Peyer's patch (tissue), 4 donors: ENCODE measurements at regions not wholly inside any gene's neighbourhood (a gene's known extent, or its start where the extent isn't known, plus 50 kb on each side); places are given as distances from the start of the nearest gene placed in this dataset.

Experiments
- DNase-seq, 3 donors: peaks; one replicate each; pipeline ENCODE4 v3.0.0-alpha.2; 2017 to 2019
- H3K27ac ChIP-seq, 4 donors: fragments of 200-600 bp; sonication (generic); one replicate each; pipeline ENCODE4 v1.5.1; 2016 to 2019
- H3K27me3 ChIP-seq, 2 donors: fragments of 200-600 bp; sonication (generic); one replicate each; pipeline ENCODE4 v1.5.1; 2019
- H3K36me3 ChIP-seq, 3 donors: fragments of 200-600 bp; sonication (generic); one replicate each; pipeline ENCODE4 v1.5.1; 2016 to 2019
- H3K4me1 ChIP-seq, 4 donors: fragments of 200-600 bp; sonication (generic); one replicate each; pipeline ENCODE4 v1.5.1; 2016 to 2019
- H3K4me3 ChIP-seq, 4 donors: fragments of 200-600 bp; sonication (generic); 1 replicate in 3 of 4; 2 replicates in 1 of 4; pipeline ENCODE4 v1.5.1; 2016 to 2019; ENCODE audit warnings: mild to moderate bottlenecking in 1 of 4
- H3K9me3 ChIP-seq, 4 donors: fragments of 200-600 bp; sonication (generic); one replicate each; pipeline ENCODE4 v1.5.1; 2016 to 2019; ENCODE audit warnings: mild to moderate bottlenecking in 1 of 4
- POLR2A ChIP-seq, 2 donors: fragments of 450-650 bp; IDR thresholded peaks; one replicate each; pipeline ENCODE4 v1.5.1; 2017; ENCODE audit warnings: antibody characterized with exemption in 2 of 2, mild to moderate bottlenecking in 2 of 2, moderate library complexity in 2 of 2
- TF ChIP-seq, protein P1 (sequence below), 6 experiments: fragments of 450-650 bp in 4 of 6; fragments of 200-600 bp in 2 of 6; sonication (generic) in 1 of 6; IDR thresholded peaks; one replicate each; pipeline ENCODE4 v1.5.1; 2017 to 2019; ENCODE audit warnings: antibody characterized with exemption in 6 of 6, mild to moderate bottlenecking in 3 of 6, moderate library complexity in 1 of 6

GRCh38 chr20:60628749-60629148, 623.3 kb upstream of the CDH4 start:
- Histone ChIP-seq H3K36me3 (no peaks in the 10 kb centered on the region), H3K9me3 (no peaks in the 10 kb centered on the region), H3K27me3 (no peaks in the 10 kb centered on the region), H3K4me3 (no peak overlapping the region), H3K4me1 (no peaks in the 10 kb centered on the region), H3K27ac (no peak overlapping the region)
- no peak for TF ChIP-seq POLR2A (IDR thresholded peaks at IDR 0.05)
- TF ChIP-seq, protein P1, sequence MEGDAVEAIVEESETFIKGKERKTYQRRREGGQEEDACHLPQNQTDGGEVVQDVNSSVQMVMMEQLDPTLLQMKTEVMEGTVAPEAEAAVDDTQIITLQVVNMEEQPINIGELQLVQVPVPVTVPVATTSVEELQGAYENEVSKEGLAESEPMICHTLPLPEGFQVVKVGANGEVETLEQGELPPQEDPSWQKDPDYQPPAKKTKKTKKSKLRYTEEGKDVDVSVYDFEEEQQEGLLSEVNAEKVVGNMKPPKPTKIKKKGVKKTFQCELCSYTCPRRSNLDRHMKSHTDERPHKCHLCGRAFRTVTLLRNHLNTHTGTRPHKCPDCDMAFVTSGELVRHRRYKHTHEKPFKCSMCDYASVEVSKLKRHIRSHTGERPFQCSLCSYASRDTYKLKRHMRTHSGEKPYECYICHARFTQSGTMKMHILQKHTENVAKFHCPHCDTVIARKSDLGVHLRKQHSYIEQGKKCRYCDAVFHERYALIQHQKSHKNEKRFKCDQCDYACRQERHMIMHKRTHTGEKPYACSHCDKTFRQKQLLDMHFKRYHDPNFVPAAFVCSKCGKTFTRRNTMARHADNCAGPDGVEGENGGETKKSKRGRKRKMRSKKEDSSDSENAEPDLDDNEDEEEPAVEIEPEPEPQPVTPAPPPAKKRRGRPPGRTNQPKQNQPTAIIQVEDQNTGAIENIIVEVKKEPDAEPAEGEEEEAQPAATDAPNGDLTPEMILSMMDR (IDR thresholded peaks at IDR 0.05), result no peak
- DNase-seq, result no peak

DNA sequence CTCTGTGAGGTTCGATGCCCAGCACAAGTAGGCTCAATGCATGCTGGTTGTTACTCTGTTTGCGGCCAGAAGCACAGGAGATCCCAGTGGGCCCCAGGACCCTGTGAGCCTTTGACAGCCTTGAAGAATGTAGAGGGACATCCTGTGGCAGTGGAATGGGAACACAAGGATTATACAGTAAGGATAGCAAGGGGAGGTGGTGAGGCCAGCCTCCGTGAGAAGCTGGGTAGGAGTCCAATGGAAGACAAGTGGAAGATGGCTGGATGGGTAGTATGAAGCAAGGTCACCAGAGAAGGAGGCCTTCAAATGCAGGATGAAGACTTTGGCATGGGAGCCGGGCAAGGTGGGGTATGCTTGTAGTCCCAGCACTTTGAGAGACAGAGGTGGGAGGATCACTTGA, 622.9 kb upstream of the CDH4 start:
- Histone ChIP-seq H3K4me3 (no peak overlapping the region), H3K27ac (no peak overlapping the region), H3K4me1 (no peaks in the 10 kb centered on the region), H3K9me3 (no peaks in the 10 kb centered on the region), H3K27me3 (no peaks in the 10 kb centered on the region), H3K36me3 (no peaks in the 10 kb centered on the region)
- DNase-seq, result no peak
- TF ChIP-seq, protein P1 (IDR thresholded peaks at IDR 0.05), result no peak
- no peak for TF ChIP-seq POLR2A (IDR thresholded peaks at IDR 0.05)

DNA sequence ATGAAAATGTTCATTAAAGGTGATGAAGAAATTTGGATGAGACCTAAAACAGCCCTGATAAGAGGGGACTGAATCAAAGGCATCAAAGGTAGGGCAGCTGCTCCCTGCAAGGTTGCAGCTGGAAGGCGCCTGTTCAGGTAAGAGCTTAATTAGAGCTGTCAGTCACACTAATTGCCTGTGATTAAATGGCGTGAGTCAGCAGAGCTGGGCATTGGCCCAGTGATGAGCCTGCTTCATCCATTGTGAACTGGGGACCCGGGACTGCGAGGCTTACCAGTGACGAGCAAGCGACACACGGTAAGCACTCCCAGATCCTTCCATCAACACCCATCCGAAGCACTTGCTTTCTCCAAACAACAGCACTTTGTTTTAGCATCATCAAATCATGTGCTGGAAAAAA, 621.5 kb upstream of the CDH4 start:
- TF ChIP-seq, protein P1 (IDR thresholded peaks at IDR 0.05), result no peak
- TF ChIP-seq POLR2A (IDR thresholded peaks at IDR 0.05), result no peak
- H3K36me3 ChIP-seq, result no peaks in the 10 kb centered on the region

DNA sequence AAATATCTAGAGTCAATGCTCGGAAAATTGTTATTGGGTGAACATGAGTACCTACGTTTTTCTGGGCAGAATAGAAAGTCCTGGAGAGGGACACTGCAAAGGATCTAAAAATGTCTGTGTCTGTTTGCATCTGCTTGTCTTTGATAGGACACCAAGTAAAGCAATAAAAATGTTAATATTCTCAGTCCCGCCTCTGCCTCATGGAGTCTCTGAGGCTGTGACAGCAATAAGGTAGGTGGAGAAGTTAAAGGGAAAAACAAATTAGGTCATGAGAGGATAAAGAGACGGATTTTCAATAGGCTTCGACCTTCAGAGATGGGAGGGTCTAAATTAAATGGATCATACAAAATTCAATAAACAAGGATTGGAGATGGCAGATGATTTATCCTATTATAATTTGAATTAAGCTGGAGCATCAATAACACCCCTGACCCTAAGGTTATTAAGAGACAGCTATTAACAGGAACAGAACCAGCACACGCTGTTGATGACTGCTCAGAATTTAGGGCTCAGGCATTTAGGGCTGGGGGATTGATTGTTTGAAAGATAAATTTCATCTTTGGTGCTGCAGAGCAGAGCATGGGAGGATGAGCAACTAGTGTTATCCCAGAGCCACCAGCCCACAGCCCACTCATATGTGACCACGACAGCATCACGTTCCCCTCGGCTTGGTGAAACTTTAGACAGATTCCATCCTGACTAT, 620.3 kb upstream of the CDH4 start:
- Histone ChIP-seq H3K4me3 (no peak overlapping the region), H3K27ac (no peak overlapping the region), H3K4me1 (no peaks in the 10 kb centered on the region), H3K27me3 (no peaks in the 10 kb centered on the region), H3K36me3 (no peaks in the 10 kb centered on the region), H3K9me3 (no peaks in the 10 kb centered on the region)
- DNase-seq, result no peak
- no peak for TF ChIP-seq POLR2A (IDR thresholded peaks at IDR 0.05)
- TF ChIP-seq, protein P1 (IDR thresholded peaks at IDR 0.05), result no peak

More for the DNA sequence above, 621.5 kb upstream of the CDH4 start:
- Histone ChIP-seq H3K4me1 (no peaks in the 10 kb centered on the region), H3K27ac (no peak overlapping the region), H3K9me3 (no peaks in the 10 kb centered on the region), H3K4me3 (no peak overlapping the region), H3K27me3 (no peaks in the 10 kb centered on the region)
- DNase-seq, result no peak

DNA sequence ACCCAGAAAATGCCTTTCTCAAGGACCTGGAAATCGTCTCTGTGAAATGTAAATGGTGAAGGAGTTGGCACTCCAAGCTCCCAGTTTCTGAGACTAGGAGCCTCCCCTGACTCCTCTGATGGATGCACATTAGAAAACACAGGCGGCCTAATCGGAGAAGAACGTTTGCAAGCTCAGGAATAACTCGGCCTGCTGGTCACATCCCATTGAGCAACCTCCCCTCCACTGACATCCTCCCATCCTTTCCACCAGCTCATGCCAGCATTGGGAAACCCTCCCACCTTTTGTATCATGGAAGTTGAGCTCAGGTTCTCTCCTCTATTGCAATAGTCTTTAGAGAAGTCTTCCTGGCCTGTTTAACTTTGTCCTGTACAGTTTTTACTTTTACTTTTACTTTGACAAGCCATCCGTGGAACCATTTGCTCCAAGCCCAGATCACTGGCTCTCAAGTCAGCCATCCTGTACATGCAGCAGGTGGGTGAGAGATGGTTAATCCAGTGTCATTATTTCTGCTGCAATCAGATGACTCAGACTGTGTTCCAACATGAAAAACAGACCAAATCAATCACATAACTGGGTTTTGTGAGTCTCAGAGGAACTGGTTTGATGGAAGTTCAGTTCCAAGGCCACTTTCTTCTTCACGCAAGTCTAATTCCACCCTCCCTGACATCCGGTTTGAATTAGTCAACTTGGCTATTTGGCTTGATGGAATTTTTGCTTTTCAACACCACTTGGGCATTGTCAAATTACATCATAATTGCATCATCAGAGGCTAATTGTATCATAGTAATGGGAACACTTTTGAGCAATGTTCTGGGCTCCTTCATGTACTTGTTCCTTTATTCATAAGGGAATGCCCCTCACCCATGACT, 619.4 kb upstream of the CDH4 start:
- Histone ChIP-seq H3K36me3 (no peaks in the 10 kb centered on the region), H3K4me1 (no peaks in the 10 kb centered on the region), H3K4me3 (no peak overlapping the region), H3K27ac (no peak overlapping the region), H3K27me3 (no peaks in the 10 kb centered on the region), H3K9me3 (no peaks in the 10 kb centered on the region)
- no peak for TF ChIP-seq POLR2A (IDR thresholded peaks at IDR 0.05)
- TF ChIP-seq, protein P1 (IDR thresholded peaks at IDR 0.05), result no peak
- no peak for DNase-seq
